SK-N-SH treated with all-trans-retinoic acid at 6 μM for 48 hours (cell line): ENCODE measurements at regions not wholly inside any gene's neighbourhood (a gene's known extent, or its start where the extent isn't known, plus 50 kb on each side); places are given as distances from the start of the nearest gene placed in this dataset.

Experiments
- ATAC-seq: fragments of 200-7000 bp; cut with Tn5 transposase; 3 replicates; pipeline ENCODE4 v1.9.1; 2020; ENCODE audit warnings: mild to moderate bottlenecking, moderate library complexity
- ARNTL ChIP-seq: fragments of 450-650 bp; formaldehyde crosslinking; IDR thresholded peaks from 2 replicates; pipeline ENCODE4 v1.5.0; 2020; ENCODE audit warnings: low read depth, mild to moderate bottlenecking, moderate library complexity, borderline replicate concordance
- BACH2 ChIP-seq: fragments of 250-450 bp; sonication (Bioruptor Pico); IDR thresholded peaks from 2 replicates; pipeline ENCODE4 v1.9.0; 2021; ENCODE audit warnings: mild to moderate bottlenecking, borderline replicate concordance
- CSDC2 ChIP-seq: fragments of 250-450 bp; sonication (Bioruptor Pico); IDR thresholded peaks from 2 replicates; pipeline ENCODE4 v1.5.0; 2020; ENCODE audit warnings: mild to moderate bottlenecking, moderate library complexity
- ESRRG ChIP-seq: fragments of 250-450 bp; sonication (Bioruptor Pico); IDR thresholded peaks from 2 replicates; pipeline ENCODE4 v1.6.1; 2021; ENCODE audit warnings: mild to moderate bottlenecking
- GLIS3 ChIP-seq: fragments of 250-450 bp; sonication (Bioruptor Pico); IDR thresholded peaks from 2 replicates; pipeline ENCODE4 v1.5.0; 2020; ENCODE audit warnings: mild to moderate bottlenecking, moderate library complexity
- ISL1 ChIP-seq: fragments of 250-450 bp; sonication (Bioruptor Pico); IDR thresholded peaks from 2 replicates; pipeline ENCODE4 v2.1.2; 2022; ENCODE audit warnings: mild to moderate bottlenecking, moderate library complexity
- OSR1 ChIP-seq: fragments of 250-450 bp; sonication (Bioruptor Pico); IDR thresholded peaks from 2 replicates; pipeline ENCODE4 v1.8.0; 2022; ENCODE audit warnings: moderate library complexity, mild to moderate bottlenecking, inconsistent platforms
- PPARA ChIP-seq: fragments of 250-450 bp; sonication (Bioruptor Pico); IDR thresholded peaks from 2 replicates; pipeline ENCODE4 v1.5.0; 2020; ENCODE audit warnings: mild to moderate bottlenecking, borderline replicate concordance
- RARB ChIP-seq: fragments of 250-450 bp; sonication (Bioruptor Pico); IDR thresholded peaks from 2 replicates; pipeline ENCODE4 v1.8.0; 2021; ENCODE audit warnings: mild to moderate bottlenecking, moderate library complexity
- SNAI2 ChIP-seq: fragments of 250-450 bp; sonication (Bioruptor Pico); IDR thresholded peaks from 2 replicates; pipeline ENCODE4 v1.5.0; 2020; ENCODE audit warnings: mild to moderate bottlenecking, moderate library complexity
- TCF4 ChIP-seq: fragments of 250-450 bp; sonication (Bioruptor Pico); IDR thresholded peaks from 2 replicates; pipeline ENCODE4 v1.8.0; 2021; ENCODE audit warnings: mild to moderate bottlenecking, moderate library complexity, borderline replicate concordance
- TOX ChIP-seq: fragments of 250-450 bp; sonication (Bioruptor Pico); IDR thresholded peaks from 2 replicates; pipeline ENCODE4 v1.8.0; 2021; ENCODE audit warnings: mild to moderate bottlenecking, moderate library complexity, borderline replicate concordance
- ZC3H10 ChIP-seq: fragments of 250-450 bp; sonication (Bioruptor Pico); IDR thresholded peaks from 2 replicates; pipeline ENCODE4 v1.5.1; 2021; ENCODE audit warnings: mild to moderate bottlenecking, moderate library complexity
- ZFP3 ChIP-seq: fragments of 250-450 bp; sonication (Bioruptor Pico); IDR thresholded peaks from 2 replicates; pipeline ENCODE4 v1.5.0; 2020; ENCODE audit warnings: mild to moderate bottlenecking, moderate library complexity
- ZFP30 ChIP-seq: fragments of 450-650 bp; formaldehyde crosslinking; IDR thresholded peaks from 2 replicates; pipeline ENCODE4 v1.5.0; 2022; ENCODE audit warnings: mild to moderate bottlenecking, moderate library complexity
- ZNF565 ChIP-seq: fragments of 450-650 bp; formaldehyde crosslinking; conservative IDR thresholded peaks from 2 replicates; pipeline ENCODE4 v1.5.0; 2020; ENCODE audit warnings: low read depth, mild to moderate bottlenecking, moderate library complexity
- ZNF70 ChIP-seq: fragments of 450-650 bp; formaldehyde crosslinking; IDR thresholded peaks from 2 replicates; pipeline ENCODE4 v1.5.0; 2020; ENCODE audit warnings: mild to moderate bottlenecking, moderate library complexity
- ZNF8 ChIP-seq: fragments of 450-650 bp; formaldehyde crosslinking; IDR thresholded peaks from 2 replicates; pipeline ENCODE4 v1.5.0; 2020; ENCODE audit warnings: mild to moderate bottlenecking, moderate library complexity
- TF ChIP-seq, protein P1 (sequence below): fragments of 250-450 bp; sonication (Bioruptor Pico); IDR thresholded peaks from 2 replicates; pipeline ENCODE4 v1.5.1; 2020; ENCODE audit warnings: low read depth, mild to moderate bottlenecking, moderate library complexity
- TF ChIP-seq, protein P2 (sequence below): fragments of 250-450 bp; sonication (Bioruptor Pico); IDR thresholded peaks from 2 replicates; pipeline ENCODE4 v1.5.1; 2021; ENCODE audit warnings: mild to moderate bottlenecking, moderate library complexity
- TF ChIP-seq, protein P3 (sequence below): fragments of 250-450 bp; sonication (Bioruptor Pico); IDR thresholded peaks from 2 replicates; pipeline ENCODE4 v1.5.0; 2020; ENCODE audit warnings: mild to moderate bottlenecking, moderate library complexity
- TF ChIP-seq, protein P4 (sequence below): fragments of 250-450 bp; sonication (Bioruptor Pico); IDR thresholded peaks from 2 replicates; pipeline ENCODE4 v1.8.0; 2021; ENCODE audit warnings: low read depth, mild to moderate bottlenecking, moderate library complexity, borderline replicate concordance
- TF ChIP-seq, protein P5 (sequence below): fragments of 250-450 bp; sonication (Bioruptor Pico); IDR thresholded peaks from 2 replicates; pipeline ENCODE4 v1.8.0; 2020; ENCODE audit warnings: mild to moderate bottlenecking, moderate library complexity, borderline replicate concordance

DNA sequence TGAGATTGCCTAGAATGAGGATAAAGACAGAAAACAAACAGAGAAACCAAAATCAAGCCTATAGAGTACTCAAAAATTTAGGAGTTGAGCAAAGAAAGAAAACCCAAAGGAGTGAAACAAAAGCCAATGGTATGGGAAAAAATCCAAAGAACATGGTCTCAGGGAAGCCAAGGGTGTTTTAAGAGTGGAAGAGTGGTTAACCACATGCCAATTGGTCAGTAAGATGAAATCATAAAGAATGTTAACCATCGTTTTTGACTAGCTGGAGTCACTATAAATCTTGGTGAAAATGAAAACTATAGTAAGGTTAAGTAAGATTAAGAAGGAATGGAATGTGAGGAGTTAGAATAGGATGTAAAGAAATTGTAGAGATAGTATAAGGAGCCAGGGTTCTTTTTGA lies 64.7 kb upstream of the RPL34 start:
- TF ChIP-seq ZNF565 (CRISPR knock-in tag): no peak
- no peak for TF ChIP-seq PPARA (CRISPR knock-in tag)
- no peak for TF ChIP-seq ZC3H10 (CRISPR knock-in tag)
- TF ChIP-seq ISL1 (CRISPR knock-in tag): no peak
- TF ChIP-seq RARB: no peak
- no peak for TF ChIP-seq ARNTL
- ATAC-seq: no peak

DNA sequence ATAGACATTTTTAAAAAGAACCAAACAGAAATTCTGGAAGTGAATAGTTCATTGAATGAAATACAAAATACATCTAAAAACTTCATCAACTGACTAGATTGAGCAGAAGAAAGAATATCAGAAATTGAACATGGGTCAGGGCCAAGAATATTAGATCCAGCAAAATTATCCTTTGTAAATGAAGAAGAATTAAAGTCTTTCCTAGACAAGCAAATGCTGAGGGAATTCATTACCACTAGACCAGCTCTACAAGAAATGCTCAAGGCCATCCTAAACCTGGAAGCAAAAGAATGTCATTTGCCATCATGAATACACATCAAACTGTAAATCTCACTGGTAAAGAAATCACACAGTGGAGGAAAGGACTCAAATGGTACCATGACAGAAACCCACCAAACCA lies 72.7 kb upstream of the RPL34 start:
- no peak for ATAC-seq
- no peak for TF ChIP-seq ARNTL
- no peak for TF ChIP-seq BACH2
- TF ChIP-seq, protein P1, sequence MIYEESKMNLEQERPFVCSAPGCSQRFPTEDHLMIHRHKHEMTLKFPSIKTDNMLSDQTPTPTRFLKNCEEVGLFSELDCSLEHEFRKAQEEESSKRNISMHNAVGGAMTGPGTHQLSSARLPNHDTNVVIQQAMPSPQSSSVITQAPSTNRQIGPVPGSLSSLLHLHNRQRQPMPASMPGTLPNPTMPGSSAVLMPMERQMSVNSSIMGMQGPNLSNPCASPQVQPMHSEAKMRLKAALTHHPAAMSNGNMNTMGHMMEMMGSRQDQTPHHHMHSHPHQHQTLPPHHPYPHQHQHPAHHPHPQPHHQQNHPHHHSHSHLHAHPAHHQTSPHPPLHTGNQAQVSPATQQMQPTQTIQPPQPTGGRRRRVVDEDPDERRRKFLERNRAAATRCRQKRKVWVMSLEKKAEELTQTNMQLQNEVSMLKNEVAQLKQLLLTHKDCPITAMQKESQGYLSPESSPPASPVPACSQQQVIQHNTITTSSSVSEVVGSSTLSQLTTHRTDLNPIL (CRISPR knock-in tag): no peak
- TF ChIP-seq ZFP30 (CRISPR knock-in tag): no peak
- TF ChIP-seq, protein P2, sequence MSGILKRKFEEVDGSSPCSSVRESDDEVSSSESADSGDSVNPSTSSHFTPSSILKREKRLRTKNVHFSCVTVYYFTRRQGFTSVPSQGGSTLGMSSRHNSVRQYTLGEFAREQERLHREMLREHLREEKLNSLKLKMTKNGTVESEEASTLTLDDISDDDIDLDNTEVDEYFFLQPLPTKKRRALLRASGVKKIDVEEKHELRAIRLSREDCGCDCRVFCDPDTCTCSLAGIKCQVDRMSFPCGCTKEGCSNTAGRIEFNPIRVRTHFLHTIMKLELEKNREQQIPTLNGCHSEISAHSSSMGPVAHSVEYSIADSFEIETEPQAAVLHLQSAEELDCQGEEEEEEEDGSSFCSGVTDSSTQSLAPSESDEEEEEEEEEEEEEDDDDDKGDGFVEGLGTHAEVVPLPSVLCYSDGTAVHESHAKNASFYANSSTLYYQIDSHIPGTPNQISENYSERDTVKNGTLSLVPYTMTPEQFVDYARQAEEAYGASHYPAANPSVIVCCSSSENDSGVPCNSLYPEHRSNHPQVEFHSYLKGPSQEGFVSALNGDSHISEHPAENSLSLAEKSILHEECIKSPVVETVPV: no peak
- TF ChIP-seq ZC3H10 (CRISPR knock-in tag): no peak
- no peak for TF ChIP-seq TOX
- TF ChIP-seq, protein P3, sequence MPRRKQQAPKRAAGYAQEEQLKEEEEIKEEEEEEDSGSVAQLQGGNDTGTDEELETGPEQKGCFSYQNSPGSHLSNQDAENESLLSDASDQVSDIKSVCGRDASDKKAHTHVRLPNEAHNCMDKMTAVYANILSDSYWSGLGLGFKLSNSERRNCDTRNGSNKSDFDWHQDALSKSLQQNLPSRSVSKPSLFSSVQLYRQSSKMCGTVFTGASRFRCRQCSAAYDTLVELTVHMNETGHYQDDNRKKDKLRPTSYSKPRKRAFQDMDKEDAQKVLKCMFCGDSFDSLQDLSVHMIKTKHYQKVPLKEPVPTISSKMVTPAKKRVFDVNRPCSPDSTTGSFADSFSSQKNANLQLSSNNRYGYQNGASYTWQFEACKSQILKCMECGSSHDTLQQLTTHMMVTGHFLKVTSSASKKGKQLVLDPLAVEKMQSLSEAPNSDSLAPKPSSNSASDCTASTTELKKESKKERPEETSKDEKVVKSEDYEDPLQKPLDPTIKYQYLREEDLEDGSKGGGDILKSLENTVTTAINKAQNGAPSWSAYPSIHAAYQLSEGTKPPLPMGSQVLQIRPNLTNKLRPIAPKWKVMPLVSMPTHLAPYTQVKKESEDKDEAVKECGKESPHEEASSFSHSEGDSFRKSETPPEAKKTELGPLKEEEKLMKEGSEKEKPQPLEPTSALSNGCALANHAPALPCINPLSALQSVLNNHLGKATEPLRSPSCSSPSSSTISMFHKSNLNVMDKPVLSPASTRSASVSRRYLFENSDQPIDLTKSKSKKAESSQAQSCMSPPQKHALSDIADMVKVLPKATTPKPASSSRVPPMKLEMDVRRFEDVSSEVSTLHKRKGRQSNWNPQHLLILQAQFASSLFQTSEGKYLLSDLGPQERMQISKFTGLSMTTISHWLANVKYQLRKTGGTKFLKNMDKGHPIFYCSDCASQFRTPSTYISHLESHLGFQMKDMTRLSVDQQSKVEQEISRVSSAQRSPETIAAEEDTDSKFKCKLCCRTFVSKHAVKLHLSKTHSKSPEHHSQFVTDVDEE (CRISPR knock-in tag): no peak
- TF ChIP-seq RARB: no peak
- no peak for TF ChIP-seq CSDC2 (CRISPR knock-in tag)

DNA sequence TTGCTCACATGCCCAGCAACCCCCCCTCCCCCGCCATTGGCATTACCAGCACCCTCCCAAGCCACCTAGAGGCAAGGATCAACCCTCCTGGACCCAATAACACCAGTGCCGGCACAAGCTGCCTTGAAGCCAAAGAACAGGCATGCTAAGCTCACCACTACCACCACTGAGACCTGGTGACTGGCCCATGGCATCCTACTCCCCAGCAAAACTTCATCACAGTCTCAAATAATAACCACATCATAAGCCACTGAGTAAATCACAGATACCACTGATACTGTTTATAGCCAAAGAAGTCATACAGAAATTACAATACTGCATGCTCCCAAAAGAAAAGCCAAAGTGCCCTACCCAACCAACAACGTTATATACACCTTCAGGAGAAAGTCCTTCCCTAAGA lies 73.6 kb upstream of the RPL34 start:
- TF ChIP-seq ZC3H10 (CRISPR knock-in tag) (no peak), ZNF565 (CRISPR knock-in tag) (no peak), ZFP30 (CRISPR knock-in tag) (no peak), BACH2 (no peak), ARNTL (no peak), SNAI2 (no peak), ZNF8 (CRISPR knock-in tag) (no peak), GLIS3 (CRISPR knock-in tag) (no peak), ZFP3 (CRISPR knock-in tag) (no peak), OSR1 (no peak), ESRRG (no peak), TCF4 (CRISPR knock-in tag) (no peak), ZNF70 (no peak), ISL1 (CRISPR knock-in tag) (no peak)
- TF ChIP-seq, protein P4, sequence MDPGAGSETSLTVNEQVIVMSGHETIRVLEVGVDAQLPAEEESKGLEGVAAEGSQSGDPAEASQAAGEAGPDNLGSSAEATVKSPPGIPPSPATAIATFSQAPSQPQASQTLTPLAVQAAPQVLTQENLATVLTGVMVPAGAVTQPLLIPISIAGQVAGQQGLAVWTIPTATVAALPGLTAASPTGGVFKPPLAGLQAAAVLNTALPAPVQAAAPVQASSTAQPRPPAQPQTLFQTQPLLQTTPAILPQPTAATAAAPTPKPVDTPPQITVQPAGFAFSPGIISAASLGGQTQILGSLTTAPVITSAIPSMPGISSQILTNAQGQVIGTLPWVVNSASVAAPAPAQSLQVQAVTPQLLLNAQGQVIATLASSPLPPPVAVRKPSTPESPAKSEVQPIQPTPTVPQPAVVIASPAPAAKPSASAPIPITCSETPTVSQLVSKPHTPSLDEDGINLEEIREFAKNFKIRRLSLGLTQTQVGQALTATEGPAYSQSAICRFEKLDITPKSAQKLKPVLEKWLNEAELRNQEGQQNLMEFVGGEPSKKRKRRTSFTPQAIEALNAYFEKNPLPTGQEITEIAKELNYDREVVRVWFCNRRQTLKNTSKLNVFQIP (CRISPR knock-in tag): no peak
- TF ChIP-seq, protein P3 (CRISPR knock-in tag): no peak
- TF ChIP-seq, protein P2: no peak
- TF ChIP-seq, protein P5, sequence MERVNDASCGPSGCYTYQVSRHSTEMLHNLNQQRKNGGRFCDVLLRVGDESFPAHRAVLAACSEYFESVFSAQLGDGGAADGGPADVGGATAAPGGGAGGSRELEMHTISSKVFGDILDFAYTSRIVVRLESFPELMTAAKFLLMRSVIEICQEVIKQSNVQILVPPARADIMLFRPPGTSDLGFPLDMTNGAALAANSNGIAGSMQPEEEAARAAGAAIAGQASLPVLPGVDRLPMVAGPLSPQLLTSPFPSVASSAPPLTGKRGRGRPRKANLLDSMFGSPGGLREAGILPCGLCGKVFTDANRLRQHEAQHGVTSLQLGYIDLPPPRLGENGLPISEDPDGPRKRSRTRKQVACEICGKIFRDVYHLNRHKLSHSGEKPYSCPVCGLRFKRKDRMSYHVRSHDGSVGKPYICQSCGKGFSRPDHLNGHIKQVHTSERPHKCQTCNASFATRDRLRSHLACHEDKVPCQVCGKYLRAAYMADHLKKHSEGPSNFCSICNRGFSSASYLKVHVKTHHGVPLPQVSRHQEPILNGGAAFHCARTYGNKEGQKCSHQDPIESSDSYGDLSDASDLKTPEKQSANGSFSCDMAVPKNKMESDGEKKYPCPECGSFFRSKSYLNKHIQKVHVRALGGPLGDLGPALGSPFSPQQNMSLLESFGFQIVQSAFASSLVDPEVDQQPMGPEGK (CRISPR knock-in tag): no peak
- TF ChIP-seq, protein P1 (CRISPR knock-in tag): no peak
- ATAC-seq: no peak
